ENCODE measurements at regions not wholly inside any gene's neighbourhood (a gene's known extent, or its start where the extent isn't known, plus 50 kb on each side); places are given as distances from the start of the nearest gene placed in this dataset.

GRCh38 chr14:57038689-57039088 lies 228.4 kb upstream of the OTX2 start:
- no peak for DNase-seq (ENCODE audit: low spot score)
- Histone ChIP-seq H4K20me1 (ENCODE audit: insufficient read depth, poor library complexity, severe bottlenecking) (no peaks in the 10 kb centered on the region), H3K9me2 (replicated peaks; ENCODE audit: insufficient read depth) (no peaks in the 10 kb centered on the region), H3K4me3 (no peak overlapping the region), H3K9me3 (ENCODE audit: low read depth) (no peaks in the 10 kb centered on the region), H3K4me1 (ENCODE audit: insufficient read depth) (no peaks in the 10 kb centered on the region), H3K36me3 (replicated peaks; ENCODE audit: insufficient read depth, low read depth) (no peaks in the 10 kb centered on the region), H3K79me2 (no peaks in the 10 kb centered on the region), H3K27me3 (no peaks in the 10 kb centered on the region), H2AFZ (no peak overlapping the region), H3K27ac (no peak overlapping the region), H3K4me2 (no peak overlapping the region)
- WGBS (ENCODE audit: low lambda C conversion rate, missing lambda C conversion rate), result 79% methylated on average over 1 of the region's 1 CpG
- TF ChIP-seq EZH2phosphoT487 (IDR thresholded peaks at IDR 0.05; ENCODE audit: low read depth, severe bottlenecking, unreplicated experiment) (no peak), CTCF (IDR thresholded peaks at IDR 0.05; ENCODE audit: poor library complexity) (no peak), EZH2 (IDR thresholded peaks at IDR 0.05; ENCODE audit: borderline replicate concordance) (no peak)

- Histone ChIP-seq H3K9me2 (replicated peaks; ENCODE audit: insufficient read depth) (no peaks in the 10 kb centered on the region), H3K4me3 (no peak overlapping the region), H3K9me3 (ENCODE audit: low read depth) (no peaks in the 10 kb centered on the region), H4K20me1 (ENCODE audit: insufficient read depth, poor library complexity, severe bottlenecking) (no peaks in the 10 kb centered on the region), H3K79me2 (no peaks in the 10 kb centered on the region), H3K36me3 (replicated peaks; ENCODE audit: insufficient read depth, low read depth) (no peaks in the 10 kb centered on the region), H3K27ac (no peak overlapping the region), H2AFZ (no peak overlapping the region), H3K4me2 (no peak overlapping the region), H3K27me3 (no peaks in the 10 kb centered on the region), H3K4me1 (ENCODE audit: insufficient read depth) (no peaks in the 10 kb centered on the region)
- no peak for DNase-seq (ENCODE audit: low spot score)
- TF ChIP-seq CTCF (IDR thresholded peaks at IDR 0.05; ENCODE audit: poor library complexity), result no peak
- TF ChIP-seq EZH2phosphoT487 (IDR thresholded peaks at IDR 0.05; ENCODE audit: low read depth, severe bottlenecking, unreplicated experiment), result no peak
- TF ChIP-seq EZH2 (IDR thresholded peaks at IDR 0.05; ENCODE audit: borderline replicate concordance), result no peak
- WGBS (ENCODE audit: low lambda C conversion rate, missing lambda C conversion rate), result 100% methylated on average over 1 of the region's 1 CpG
These were observed 221.2 kb upstream of the OTX2 start for GRCh38 chr14:57031474-57031873.

- Histone ChIP-seq H3K27ac (no peak overlapping the region), H3K36me3 (replicated peaks; ENCODE audit: insufficient read depth, low read depth) (no peaks in the 10 kb centered on the region), H2AFZ (no peak overlapping the region), H3K79me2 (no peaks in the 10 kb centered on the region), H3K4me3 (no peak overlapping the region), H4K20me1 (ENCODE audit: insufficient read depth, poor library complexity, severe bottlenecking) (no peaks in the 10 kb centered on the region), H3K4me2 (no peak overlapping the region), H3K9me2 (replicated peaks; ENCODE audit: insufficient read depth) (no peaks in the 10 kb centered on the region), H3K27me3 (no peaks in the 10 kb centered on the region), H3K9me3 (ENCODE audit: low read depth) (no peaks in the 10 kb centered on the region), H3K4me1 (ENCODE audit: insufficient read depth) (no peaks in the 10 kb centered on the region)
- TF ChIP-seq EZH2 (IDR thresholded peaks at IDR 0.05; ENCODE audit: borderline replicate concordance) (no peak), EZH2phosphoT487 (IDR thresholded peaks at IDR 0.05; ENCODE audit: low read depth, severe bottlenecking, unreplicated experiment) (no peak), CTCF (IDR thresholded peaks at IDR 0.05; ENCODE audit: poor library complexity) (no peak)
- 61% methylated on average over 2 of the region's 2 CpGs for WGBS (ENCODE audit: low lambda C conversion rate, missing lambda C conversion rate)
- no peak for DNase-seq (ENCODE audit: low spot score)
These were observed 219.5 kb upstream of the OTX2 start for GRCh38 chr14:57029620-57030253.

- DNase-seq (ENCODE audit: low spot score), result no peak
- Histone ChIP-seq H4K20me1 (ENCODE audit: insufficient read depth, poor library complexity, severe bottlenecking) (no peaks in the 10 kb centered on the region), H3K27me3 (no peaks in the 10 kb centered on the region), H3K4me1 (ENCODE audit: insufficient read depth) (no peaks in the 10 kb centered on the region), H3K4me3 (no peak overlapping the region), H2AFZ (no peak overlapping the region), H3K9me2 (replicated peaks; ENCODE audit: insufficient read depth) (no peaks in the 10 kb centered on the region), H3K79me2 (no peaks in the 10 kb centered on the region), H3K36me3 (replicated peaks; ENCODE audit: insufficient read depth, low read depth) (no peaks in the 10 kb centered on the region), H3K27ac (no peak overlapping the region), H3K9me3 (ENCODE audit: low read depth) (no peaks in the 10 kb centered on the region), H3K4me2 (no peak overlapping the region)
- TF ChIP-seq EZH2phosphoT487 (IDR thresholded peaks at IDR 0.05; ENCODE audit: low read depth, severe bottlenecking, unreplicated experiment), result no peak
- TF ChIP-seq EZH2 (IDR thresholded peaks at IDR 0.05; ENCODE audit: borderline replicate concordance), result no peak
- TF ChIP-seq CTCF (IDR thresholded peaks at IDR 0.05; ENCODE audit: poor library complexity), result no peak
These were observed 215.2 kb upstream of the OTX2 start for GRCh38 chr14:57025456-57025855.

Measured in hepatocyte (in vitro differentiated cells).